NCI-H2171 (cell line): ENCODE measurements at regions not wholly inside any gene's neighbourhood (a gene's known extent, or its start where the extent isn't known, plus 50 kb on each side); places are given as distances from the start of the nearest gene placed in this dataset.

Experiments
- DNase-seq: peaks from one replicate; lab custom pipeline; 2025; lab: John Stamatoyannopoulos, UW

- no peak for DNase-seq
Observed at GRCh38 chr7:22624781-22625180, 102.2 kb upstream of the IL6 start.

GRCh38 chr7:22622116-22622785, 104.7 kb upstream of the IL6 start:
- no peak for DNase-seq

- DNase-seq = no peak
Observed at GRCh38 chr7:22618528-22618927, 108.5 kb upstream of the IL6 start.

- no peak for DNase-seq
Observed at GRCh38 chr7:22617166-22617565, 109.8 kb upstream of the IL6 start.

- no peak for DNase-seq
Observed at GRCh38 chr7:22613496-22613895, 113.5 kb upstream of the IL6 start.

- no peak for DNase-seq
Observed at GRCh38 chr7:22612776-22613175, 112.8 kb upstream of the STEAP1B start.

GRCh38 chr7:22611758-22612079, 111.7 kb upstream of the STEAP1B start:
- DNase-seq = no peak

- DNase-seq = no peak
Observed at GRCh38 chr7:22610951-22611757, 111.2 kb upstream of the STEAP1B start.

GRCh38 chr7:22610263-22610662, 110.3 kb upstream of the STEAP1B start:
- no peak for DNase-seq

- DNase-seq = no peak
Observed at GRCh38 chr7:22607180-22607579, 107.2 kb upstream of the STEAP1B start.

- DNase-seq = no peak
Observed at GRCh38 chr7:22604246-22604645, 104.3 kb upstream of the STEAP1B start.

GRCh38 chr7:22601812-22602565, 102.0 kb upstream of the STEAP1B start:
- no peak for DNase-seq

- no peak for DNase-seq
Observed at GRCh38 chr7:22601408-22601807, 101.4 kb upstream of the STEAP1B start.

GRCh38 chr7:22601003-22601402, 101.0 kb upstream of the STEAP1B start:
- DNase-seq = no peak

GRCh38 chr7:22598318-22598920, 98.4 kb upstream of the STEAP1B start:
- DNase-seq = no peak

GRCh38 chr7:22597844-22598243, 97.9 kb upstream of the STEAP1B start:
- DNase-seq = no peak

- no peak for DNase-seq
Observed at GRCh38 chr7:22596763-22597400, 96.9 kb upstream of the STEAP1B start.

GRCh38 chr7:22594020-22594419, 94.0 kb upstream of the STEAP1B start:
- DNase-seq = no peak

GRCh38 chr7:22591271-22591670, 91.3 kb upstream of the STEAP1B start:
- no peak for DNase-seq

- no peak for DNase-seq
Observed at GRCh38 chr7:22589641-22590201, 89.7 kb upstream of the STEAP1B start.

GRCh38 chr7:22588351-22588750, 88.4 kb upstream of the STEAP1B start:
- DNase-seq = no peak

GRCh38 chr7:22587322-22587721, 87.3 kb upstream of the STEAP1B start:
- no peak for DNase-seq
